ENCODE measurements at regions not wholly inside any gene's neighbourhood (a gene's known extent, or its start where the extent isn't known, plus 50 kb on each side); places are given as distances from the start of the nearest gene placed in this dataset.

DNA sequence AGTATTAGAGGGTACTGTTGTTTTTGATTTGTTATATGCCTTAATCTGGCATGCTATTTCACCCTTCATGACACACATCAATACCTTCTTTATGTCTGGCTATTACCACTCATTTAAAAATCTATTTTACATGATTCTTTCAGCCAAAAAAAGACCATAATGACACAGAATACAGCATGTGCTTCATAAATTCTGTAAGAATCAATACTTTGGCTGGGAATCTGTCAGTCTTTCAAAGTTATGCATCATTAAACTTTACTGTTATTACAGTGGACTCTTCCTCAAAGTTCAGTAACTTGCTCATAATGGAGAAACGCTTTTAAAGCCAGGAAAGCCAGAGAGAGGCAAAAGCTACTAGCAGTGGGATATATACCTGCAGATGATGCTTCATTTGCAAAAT is 247.2 kb upstream of the ADGRL2 start:
- Mint-ChIP-seq H3K4me1 (ENCODE audit: low read depth) (no peaks in the 10 kb centered on the region), H3K36me3 (ENCODE audit: low read depth) (no peaks in the 10 kb centered on the region), H3K9me3 (peaks cover 3% of the 10 kb centered on the region), H3K27me3 (no peaks in the 10 kb centered on the region), H3K4me3 (no peak overlapping the region), H3K27ac (no peak overlapping the region)
- DNase-seq (no peak), ATAC-seq (ENCODE audit: poor library complexity) (no peak)
- Histone ChIP-seq H3K9me3 (ENCODE audit: control insufficient read depth in 1 of 2, insufficient read depth in 1 of 2, low read length in 2 of 2) (peaks cover 0 to 4% of the 10 kb centered on the region in 2 experiments), H3K27me3 (ENCODE audit: control insufficient read depth in 1 of 2, insufficient read depth in 2 of 2, low read length in 2 of 2) (no peaks in the 10 kb centered on the region), H3K36me3 (ENCODE audit: insufficient read depth, low read length) (no peaks in the 10 kb centered on the region), H3K4me1 (ENCODE audit: insufficient read depth, low read length) (no peaks in the 10 kb centered on the region), H3K27ac (ENCODE audit: low read depth in 1 of 2, low read length in 2 of 2) (no peak overlapping the region), H3K4me3 (ENCODE audit: low read length) (no peak overlapping the region)
- intact Hi-C loops (cut with DNase I, micrococcal nuclease) = no loop called here
- POLR2A ChIA-PET = no interaction called here
- TF ChIP-seq, protein P1, sequence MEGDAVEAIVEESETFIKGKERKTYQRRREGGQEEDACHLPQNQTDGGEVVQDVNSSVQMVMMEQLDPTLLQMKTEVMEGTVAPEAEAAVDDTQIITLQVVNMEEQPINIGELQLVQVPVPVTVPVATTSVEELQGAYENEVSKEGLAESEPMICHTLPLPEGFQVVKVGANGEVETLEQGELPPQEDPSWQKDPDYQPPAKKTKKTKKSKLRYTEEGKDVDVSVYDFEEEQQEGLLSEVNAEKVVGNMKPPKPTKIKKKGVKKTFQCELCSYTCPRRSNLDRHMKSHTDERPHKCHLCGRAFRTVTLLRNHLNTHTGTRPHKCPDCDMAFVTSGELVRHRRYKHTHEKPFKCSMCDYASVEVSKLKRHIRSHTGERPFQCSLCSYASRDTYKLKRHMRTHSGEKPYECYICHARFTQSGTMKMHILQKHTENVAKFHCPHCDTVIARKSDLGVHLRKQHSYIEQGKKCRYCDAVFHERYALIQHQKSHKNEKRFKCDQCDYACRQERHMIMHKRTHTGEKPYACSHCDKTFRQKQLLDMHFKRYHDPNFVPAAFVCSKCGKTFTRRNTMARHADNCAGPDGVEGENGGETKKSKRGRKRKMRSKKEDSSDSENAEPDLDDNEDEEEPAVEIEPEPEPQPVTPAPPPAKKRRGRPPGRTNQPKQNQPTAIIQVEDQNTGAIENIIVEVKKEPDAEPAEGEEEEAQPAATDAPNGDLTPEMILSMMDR (IDR thresholded peaks at IDR 0.05) = no peak
- CTCF ChIA-PET = no interaction called here

DNA sequence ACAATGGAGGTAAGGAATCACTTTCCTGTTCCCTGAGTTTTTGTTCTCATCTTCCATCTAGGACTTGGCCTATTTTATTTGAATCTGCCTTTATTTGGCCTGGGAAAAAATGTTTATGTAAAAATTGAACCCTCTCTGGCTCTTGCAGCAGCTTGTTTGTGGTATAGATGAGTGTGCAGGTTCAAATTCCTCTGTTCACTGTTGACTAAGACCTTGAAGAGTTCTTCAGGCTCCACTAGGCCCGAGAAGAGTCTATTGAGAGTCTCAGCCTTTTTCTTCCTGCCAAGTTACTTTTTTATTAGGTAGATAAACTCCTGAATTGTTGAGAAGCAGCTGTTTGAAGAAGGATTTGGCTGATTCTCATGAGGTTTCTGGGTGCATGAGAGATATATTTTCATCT is 248.8 kb upstream of the ADGRL2 start:
- H3K27me3 ChIP-seq (ENCODE audit: control insufficient read depth in 1 of 2, insufficient read depth in 2 of 2, low read length in 2 of 2) = no peaks in the 10 kb centered on the region
- DNase-seq = no peak
- no peak overlapping the region for H3K27ac ChIP-seq (ENCODE audit: low read depth in 1 of 2, low read length in 2 of 2)
- H3K4me3 ChIP-seq (ENCODE audit: low read length) = no peak overlapping the region
- no peaks in the 10 kb centered on the region for H3K9me3 ChIP-seq (ENCODE audit: control insufficient read depth in 1 of 2, insufficient read depth in 1 of 2, low read length in 2 of 2)
- Mint-ChIP-seq H3K27me3 (no peaks in the 10 kb centered on the region), H3K9me3 (peaks cover 3% of the 10 kb centered on the region), H3K27ac (no peak overlapping the region), H3K36me3 (ENCODE audit: low read depth) (no peaks in the 10 kb centered on the region), H3K4me1 (ENCODE audit: low read depth) (no peaks in the 10 kb centered on the region), H3K4me3 (no peak overlapping the region)
- intact Hi-C loops (cut with DNase I, micrococcal nuclease) = no loop called here
- POLR2A ChIA-PET = no interaction called here
- TF ChIP-seq, protein P1 (IDR thresholded peaks at IDR 0.05) = no peak
- no peak for ATAC-seq (ENCODE audit: poor library complexity)
- no peaks in the 10 kb centered on the region for H3K36me3 ChIP-seq (ENCODE audit: insufficient read depth, low read length)
- CTCF ChIA-PET = no interaction called here
- H3K4me1 ChIP-seq (ENCODE audit: insufficient read depth, low read length) = no peaks in the 10 kb centered on the region

DNA sequence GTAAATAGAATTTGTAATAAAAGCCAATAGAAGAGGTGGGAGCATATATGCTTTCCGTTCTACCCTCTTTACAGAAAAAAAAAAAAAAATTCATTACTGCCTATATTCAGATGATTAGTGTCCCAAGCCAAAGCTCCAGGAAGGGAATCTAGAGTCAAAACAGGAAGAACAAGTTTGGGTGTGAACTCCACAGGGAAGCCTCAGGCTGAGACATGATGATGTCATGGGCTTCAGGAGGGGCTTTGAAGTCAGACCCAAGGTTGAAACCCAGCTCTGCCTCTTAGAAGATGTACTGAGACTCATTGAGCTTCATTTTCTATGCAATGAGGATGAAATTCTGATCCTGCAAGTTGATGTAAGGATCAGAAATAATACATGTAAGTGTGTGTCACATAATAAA is 250.0 kb upstream of the ADGRL2 start:
- CTCF ChIA-PET = no interaction called here

More for the DNA sequence above, 250.0 kb upstream of the ADGRL2 start:
- no peak for ATAC-seq (ENCODE audit: poor library complexity)
- Histone ChIP-seq H3K36me3 (ENCODE audit: insufficient read depth, low read length) (no peaks in the 10 kb centered on the region), H3K4me3 (ENCODE audit: low read length) (no peak overlapping the region), H3K27me3 (ENCODE audit: control insufficient read depth in 1 of 2, insufficient read depth in 2 of 2, low read length in 2 of 2) (no peaks in the 10 kb centered on the region), H3K27ac (ENCODE audit: low read depth in 1 of 2, low read length in 2 of 2) (no peak overlapping the region), H3K9me3 (ENCODE audit: control insufficient read depth in 1 of 2, insufficient read depth in 1 of 2, low read length in 2 of 2) (peaks cover 0 to 2% of the 10 kb centered on the region in 2 experiments), H3K4me1 (ENCODE audit: insufficient read depth, low read length) (no peaks in the 10 kb centered on the region)
- Mint-ChIP-seq H3K36me3 (ENCODE audit: low read depth) (no peaks in the 10 kb centered on the region), H3K4me3 (no peak overlapping the region), H3K27ac (no peak overlapping the region), H3K9me3 (peaks cover 3% of the 10 kb centered on the region), H3K4me1 (ENCODE audit: low read depth) (no peaks in the 10 kb centered on the region), H3K27me3 (no peaks in the 10 kb centered on the region)
- no peak for DNase-seq
- POLR2A ChIA-PET = no interaction called here
- intact Hi-C loops (cut with DNase I, micrococcal nuclease) = no loop called here
- TF ChIP-seq, protein P1 (IDR thresholded peaks at IDR 0.05) = no peak
